Ovary (tissue), 7 donors: ENCODE measurements at regions not wholly inside any gene's neighbourhood (a gene's known extent, or its start where the extent isn't known, plus 50 kb on each side); places are given as distances from the start of the nearest gene placed in this dataset.
"Not testable (repeated sequence)": the region's sequence is repeated elsewhere in the genome, so short reads cannot be mapped to it uniquely, and the experiment has no call there.

ENCODE experiments used
- DNase-seq, 5 donors: peaks; one replicate each; pipeline ENCODE4 v3.0.0-alpha.2; 2019 to 2020
- H3K27ac ChIP-seq, 2 donors: fragments of 200-600 bp; one replicate each; pipeline versions ENCODE4 v1.5.1 to v1.8.0; 2019 to 2022
- H3K27me3 ChIP-seq: fragments of 200-600 bp; one replicate; pipeline ENCODE4 v1.8.0; 2022
- H3K36me3 ChIP-seq: fragments of 200-600 bp; sonication (generic); one replicate; pipeline ENCODE4 v1.5.1; 2019
- H3K4me1 ChIP-seq: one replicate; pipeline ENCODE4 v1.8.1; 2013; ENCODE audit warnings: mild to moderate bottlenecking, moderate library complexity; ENCODE audit not compliant: insufficient read depth
- H3K4me3 ChIP-seq: fragments of 200-600 bp; sonication (generic); one replicate; pipeline ENCODE4 v1.5.1; 2017
- H3K9me3 ChIP-seq, 2 donors: fragments of 200-600 bp in 1 of 2; sonication (generic) in 1 of 2; one replicate each; pipeline versions ENCODE4 v1.5.1 to v1.8.1; 2013 to 2019; ENCODE audit warnings: mild to moderate bottlenecking in 1 of 2, moderate library complexity in 1 of 2
- CTCF ChIP-seq, 3 donors: fragments of 450-650 bp in 2 of 3; fragments of 200-600 bp in 1 of 3; IDR thresholded peaks; one replicate each; pipeline versions ENCODE4 v1.5.1 to v1.8.0; 2016 to 2022; ENCODE audit warnings: antibody characterized with exemption in 3 of 3, mild to moderate bottlenecking in 1 of 3
- EP300 ChIP-seq: sonication (generic); formaldehyde crosslinking; IDR thresholded peaks from one replicate; pipeline ENCODE4 v1.6.1; 2017; ENCODE audit warnings: antibody characterized with exemption
- POLR2A ChIP-seq: fragments of 450-650 bp; IDR thresholded peaks from one replicate; pipeline ENCODE4 v1.6.1; 2017; ENCODE audit warnings: antibody characterized with exemption, mild to moderate bottlenecking, moderate library complexity
- WGBS, 3 donors: extraction: QIAGEN DNeasy Blood & Tissue Kit in 1 of 3; methylation state at CpG; one replicate each; pipeline versions ENCODE4 v1.1.5 to v1.1.7; 2013 to 2017; 5-methylcytosine and 5-hydroxymethylcytosine counted together
- intact Hi-C, 4 donors: fragments of 100-400 bp; cut with DNase I; formaldehyde crosslinking; loops; one replicate each; pipeline versions ENCODE4 v1.11.0 to v1.15.1; 2022 to 2023
- donor health status: DM: no; HTN: no; CAD: no; lungs with moderate emphysema.
- donor health status: DM: no; HTN: no; CAD: no.
- donor health status: Bipolar disorder and iron deficiency.
- donor health status: DM: no; HTN: no; CAD: no.
- donor health status: DM: yes; HTN: yes; CAD: no.

DNA sequence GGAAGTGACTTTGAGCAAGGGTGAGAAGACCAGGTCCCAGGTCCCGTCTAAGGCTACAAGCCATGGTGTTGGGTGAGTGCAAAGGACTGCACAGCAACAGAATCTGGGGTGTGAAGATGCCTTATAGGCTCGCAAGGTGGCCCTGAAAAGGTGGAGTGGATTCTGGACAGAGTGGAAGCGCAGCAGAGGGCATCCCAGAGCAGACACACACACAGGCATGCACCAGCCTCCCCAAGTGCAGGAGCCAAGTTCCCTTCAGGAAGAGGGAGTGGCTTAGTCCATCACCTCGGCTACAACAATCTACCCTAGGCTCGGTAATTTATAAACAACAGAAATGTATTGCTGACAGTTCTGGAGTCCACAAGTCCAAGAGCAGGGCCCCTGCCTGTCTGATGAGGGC is 180.1 kb upstream of the PDE10A start:
- TF ChIP-seq EP300, result no peak
- TF ChIP-seq CTCF (IDR thresholded peaks at IDR 0.05), result no peak
- no peak for TF ChIP-seq POLR2A
- DNase-seq, result no peak
- no peaks in the 10 kb centered on the region for H3K9me3 ChIP-seq
- H3K4me1 ChIP-seq, result peaks cover 5% of the 10 kb centered on the region
- 71 to 83% (median 82%) methylated on average over 5 of the region's 5 CpGs for WGBS, 3 donors
- intact Hi-C loops, result no loop called here
- no peaks in the 10 kb centered on the region for H3K27me3 ChIP-seq
- no peak overlapping the region for H3K27ac ChIP-seq
- H3K4me3 ChIP-seq, result no peak overlapping the region
- no peaks in the 10 kb centered on the region for H3K36me3 ChIP-seq

- DNase-seq, result no peak
Measured at GRCh38 chr6:165842281-165842936, 179.4 kb upstream of the PDE10A start.

GRCh38 chr6:165841153-165841558 is 178.1 kb upstream of the PDE10A start:
- TF ChIP-seq POLR2A (no peak), EP300 (no peak), CTCF (IDR thresholded peaks at IDR 0.05) (no peak)
- intact Hi-C loops, result no loop called here
- Histone ChIP-seq H3K4me3 (no peak overlapping the region), H3K36me3 (no peaks in the 10 kb centered on the region), H3K9me3 (no peaks in the 10 kb centered on the region), H3K4me1 (peaks cover 3% of the 10 kb centered on the region), H3K27me3 (no peaks in the 10 kb centered on the region), H3K27ac (no peak overlapping the region)
- DNase-seq, result no peak
- WGBS, 3 donors, result 94 to 97% (median 94%) methylated on average over 9 of the region's 9 CpGs

More at GRCh38 chr6:165842281-165842936, 179.4 kb upstream of the PDE10A start:
- no peaks in the 10 kb centered on the region for H3K27me3 ChIP-seq
- TF ChIP-seq POLR2A (no peak), CTCF (IDR thresholded peaks at IDR 0.05) (no peak), EP300 (no peak)
- H3K27ac ChIP-seq, result no peak overlapping the region
- H3K36me3 ChIP-seq, result no peaks in the 10 kb centered on the region
- H3K4me3 ChIP-seq, result no peak overlapping the region
- H3K4me1 ChIP-seq, result peaks cover 5% of the 10 kb centered on the region
- intact Hi-C loops, result no loop called here
- H3K9me3 ChIP-seq, result no peaks in the 10 kb centered on the region
- WGBS, 3 donors, result 69 to 78% (median 73%) methylated on average over 12 of the region's 12 CpGs

- intact Hi-C loops, result no loop called here
- Histone ChIP-seq H3K27ac (no peak overlapping the region), H3K9me3 (no peaks in the 10 kb centered on the region), H3K4me1 (peaks cover 5% of the 10 kb centered on the region), H3K27me3 (no peaks in the 10 kb centered on the region), H3K36me3 (no peaks in the 10 kb centered on the region), H3K4me3 (no peak overlapping the region)
- DNase-seq, result no peak
- 45 to 55% (median 47%) methylated on average over 9 of the region's 9 CpGs for WGBS, 3 donors
- TF ChIP-seq EP300 (no peak), CTCF (IDR thresholded peaks at IDR 0.05) (no peak), POLR2A (no peak)
Measured at GRCh38 chr6:165837948-165838745, 175.1 kb upstream of the PDE10A start.

GRCh38 chr6:165836648-165837047 is 173.6 kb upstream of the PDE10A start:
- DNase-seq, H3K4me3 ChIP-seq, H3K27me3 ChIP-seq, H3K9me3 ChIP-seq, H3K27ac ChIP-seq, intact Hi-C loops, H3K4me1 ChIP-seq, H3K36me3 ChIP-seq: not testable (repeated sequence)
- 92 to 96% (median 95%) methylated on average over 4 of the region's 4 CpGs for WGBS, 3 donors
